ENCODE measurements at regions not wholly inside any gene's neighbourhood (a gene's known extent, or its start where the extent isn't known, plus 50 kb on each side); places are given as distances from the start of the nearest gene placed in this dataset.
"Not testable (repeated sequence)": the region's sequence is repeated elsewhere in the genome, so short reads cannot be mapped to it uniquely, and the experiment has no call there.

DNA sequence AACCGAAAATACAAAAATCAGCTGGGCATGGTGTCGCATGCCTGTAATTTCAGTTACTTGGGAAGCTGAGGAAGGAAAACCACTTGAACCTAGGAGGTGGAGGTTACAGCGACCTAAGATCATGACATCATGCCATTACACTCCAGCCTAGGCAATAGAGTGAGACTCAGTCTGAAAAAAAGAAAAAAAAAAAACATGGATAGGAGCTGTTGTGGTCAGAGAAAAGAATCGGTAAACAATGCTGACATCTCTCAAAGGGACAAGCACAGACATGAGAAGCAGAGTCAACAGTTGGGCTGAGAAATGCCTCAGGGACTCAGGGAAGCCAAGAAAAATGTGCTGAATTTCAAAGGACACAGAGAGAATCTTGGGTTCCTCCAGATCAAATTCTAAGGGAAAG lies 236.9 kb upstream of the USP9Y start:
- no peak for DNase-seq

DNA sequence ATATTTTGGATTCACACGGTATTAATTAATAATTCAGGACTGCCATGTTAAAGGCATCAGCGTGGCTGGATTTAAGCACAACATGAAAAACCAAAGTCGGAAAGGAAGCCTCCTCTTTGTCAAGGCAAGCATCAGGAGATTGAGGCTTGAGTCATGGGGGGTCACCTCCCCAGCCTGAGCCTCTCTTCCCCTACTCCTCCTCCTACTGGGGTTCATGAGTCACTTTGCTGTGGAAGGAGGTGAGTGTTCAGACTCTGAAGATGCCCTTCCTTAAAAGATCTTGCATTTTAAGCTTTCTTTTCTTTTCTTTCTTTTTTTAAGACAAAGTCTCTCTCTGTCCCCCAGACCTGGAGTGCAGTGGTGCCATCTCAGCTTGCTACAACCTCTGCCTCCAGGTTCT lies 235.3 kb upstream of the USP9Y start:
- no peak for DNase-seq

DNA sequence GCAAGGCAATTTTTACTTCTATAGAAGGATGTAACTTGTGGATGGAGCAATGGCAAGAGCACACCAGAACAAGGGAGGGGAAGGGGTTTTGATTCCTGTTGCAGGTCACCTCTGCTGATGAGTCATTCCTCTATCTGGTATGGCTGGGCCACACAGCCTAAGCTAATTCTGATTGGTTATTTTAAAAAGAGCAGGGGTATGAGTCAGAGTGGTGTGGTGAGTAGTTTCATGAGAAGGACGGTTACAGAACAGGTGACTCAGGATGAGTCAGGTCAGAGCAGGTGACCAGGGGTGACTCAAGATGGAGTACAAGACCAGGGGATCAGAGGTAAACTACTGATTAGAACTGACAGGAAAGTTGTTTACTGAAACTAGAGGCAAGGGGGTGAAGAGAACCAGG lies 231.9 kb upstream of the USP9Y start:
- DNase-seq = no peak

DNA sequence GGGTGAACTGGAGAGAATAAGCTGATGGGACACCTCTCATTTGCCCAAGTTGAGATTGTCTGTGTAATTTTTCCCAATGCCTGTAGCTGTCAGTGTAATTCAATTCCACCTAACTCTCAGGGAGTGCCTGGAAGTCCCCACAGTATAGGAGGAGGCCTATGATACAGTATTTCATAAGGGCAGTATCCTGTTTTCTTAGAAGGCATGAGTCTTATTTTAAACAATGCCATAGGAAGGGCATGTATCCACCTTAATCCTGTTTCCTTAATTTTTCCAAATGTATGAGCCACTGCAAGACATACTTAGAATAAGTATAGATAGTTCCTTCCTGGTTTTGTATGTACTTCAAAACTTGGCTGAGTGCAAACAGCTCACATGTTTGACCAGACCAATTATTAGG lies 226.6 kb upstream of the USP9Y start:
- DNase-seq = no peak

DNA sequence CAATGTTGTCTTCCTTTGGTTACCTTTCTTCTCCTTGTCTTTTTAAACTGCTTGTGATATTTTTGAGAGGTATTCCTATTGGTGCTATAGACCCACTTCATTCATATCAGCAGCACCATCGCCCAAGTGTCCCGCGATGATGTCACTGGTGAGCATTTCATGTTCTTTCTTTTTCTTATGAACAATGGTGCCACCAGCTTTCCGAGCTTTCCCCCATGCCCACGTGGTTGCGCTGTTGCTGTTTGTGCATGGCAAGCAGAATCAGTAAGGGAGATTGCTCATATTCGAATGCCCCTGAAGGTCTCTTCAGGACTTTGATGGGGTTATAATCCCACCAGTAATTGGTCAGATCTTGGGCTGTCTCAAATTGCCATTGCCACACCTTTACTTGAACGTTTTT lies 221.6 kb upstream of the USP9Y start:
- peak in 1 of 2 donors; percentile 16 for DNase-seq

DNA sequence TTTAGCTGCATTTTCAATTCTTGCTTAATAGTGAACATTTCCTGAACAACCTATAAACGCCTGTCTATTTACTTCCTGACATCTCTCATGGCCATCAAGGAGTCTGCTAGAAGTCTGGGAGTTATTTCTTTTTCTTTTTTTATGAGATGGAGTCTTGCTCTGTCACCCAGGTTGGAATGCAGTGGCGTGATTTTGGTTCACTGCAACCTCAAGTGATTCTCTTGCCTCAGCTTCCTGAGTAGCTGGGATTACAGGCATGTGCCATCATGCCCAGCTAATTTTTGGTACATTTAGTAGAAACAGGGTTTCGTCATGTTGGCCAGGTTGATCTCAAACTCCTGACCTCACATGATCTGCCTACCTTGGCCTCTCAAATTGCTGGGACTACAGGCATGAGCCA lies 217.6 kb upstream of the USP9Y start:
- no peak for DNase-seq

DNA sequence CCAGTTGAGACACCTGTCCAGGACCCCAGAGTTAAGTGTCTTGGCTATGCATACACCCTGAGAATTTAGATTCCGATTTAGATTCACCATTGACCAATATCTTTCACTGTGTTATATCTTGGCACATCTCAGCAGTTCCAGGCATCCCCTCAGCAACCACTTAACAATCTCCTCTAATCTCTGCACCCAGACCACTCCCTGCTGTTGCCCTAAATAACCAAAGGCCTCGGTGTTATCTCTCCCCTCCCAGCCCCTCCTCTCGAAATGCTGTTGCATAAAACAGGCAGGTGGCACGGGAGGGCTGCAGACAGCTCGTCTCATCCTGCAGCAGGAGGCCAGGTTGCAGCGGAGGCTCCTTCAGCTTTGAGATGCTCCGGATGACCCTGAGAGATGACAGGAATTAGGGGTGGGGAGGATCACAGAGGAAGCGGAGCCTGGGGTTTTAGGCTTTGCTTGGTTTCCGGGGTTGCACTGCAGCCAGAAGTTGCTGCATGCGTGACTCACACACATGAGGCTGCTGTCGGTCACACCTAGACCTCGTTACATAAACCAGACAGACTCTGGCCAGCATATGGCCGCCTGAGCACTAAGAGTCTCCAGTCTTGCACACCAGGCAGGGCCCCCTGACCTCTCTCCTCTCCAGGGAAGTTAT lies 210.3 kb upstream of the USP9Y start:
- no peak for DNase-seq

DNA sequence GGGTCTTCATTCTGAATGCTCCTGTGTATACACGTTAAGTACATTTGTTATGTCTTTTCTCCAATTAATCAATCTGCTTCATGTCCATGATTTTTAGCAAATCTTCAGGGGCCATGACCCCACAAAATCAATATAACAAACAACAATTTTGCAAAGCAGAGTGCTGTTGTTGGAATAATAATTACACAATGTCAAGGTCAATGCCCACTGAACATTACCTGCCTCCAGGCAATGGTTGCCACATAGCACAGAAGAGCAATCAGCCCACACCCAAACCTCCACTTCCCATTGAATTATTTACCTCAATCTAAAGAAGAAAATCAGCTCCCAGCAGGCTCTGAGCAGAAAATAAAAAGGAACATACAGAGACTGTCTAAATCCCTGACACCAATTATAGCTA lies 208.8 kb upstream of the USP9Y start:
- no peak for DNase-seq

DNA sequence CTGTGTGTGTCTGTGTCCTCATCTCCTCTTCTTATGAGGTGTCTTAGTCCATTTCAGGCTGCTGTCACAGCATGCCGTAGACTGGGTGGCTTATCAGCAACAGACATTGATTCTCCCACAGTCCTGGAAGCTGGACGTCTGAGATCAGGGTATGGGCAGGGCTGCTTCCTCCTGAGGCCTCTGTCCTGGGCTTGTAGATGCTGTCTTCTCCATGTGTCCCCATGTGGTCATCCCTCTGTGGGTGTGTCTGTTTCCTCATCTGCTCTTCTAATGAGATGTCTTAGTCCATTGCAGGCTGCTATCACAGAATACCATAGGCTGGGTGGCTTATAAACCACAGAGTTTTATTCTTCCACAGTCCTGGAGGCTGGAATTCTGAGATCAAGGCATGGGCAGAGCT lies 205.0 kb upstream of the USP9Y start:
- DNase-seq = no peak

DNA sequence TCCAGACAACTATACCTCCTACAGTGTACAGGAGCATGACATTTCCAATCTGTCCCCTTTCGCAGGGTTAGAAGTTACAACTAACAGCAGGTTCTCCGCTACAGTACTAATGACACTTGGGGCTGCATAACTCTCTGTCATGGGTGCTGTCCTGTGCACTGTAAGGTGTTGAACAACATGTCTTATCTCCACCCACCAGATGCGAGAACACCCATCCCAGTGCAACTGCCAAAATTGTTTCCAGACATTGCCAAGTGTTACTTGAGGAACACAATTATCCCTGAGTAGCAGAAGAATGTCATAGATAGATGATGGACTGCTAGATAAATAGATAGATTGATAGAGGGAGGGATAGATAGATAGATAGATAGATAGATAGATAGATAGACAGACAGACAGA lies 200.9 kb upstream of the USP9Y start:
- DNase-seq = no peak

DNA sequence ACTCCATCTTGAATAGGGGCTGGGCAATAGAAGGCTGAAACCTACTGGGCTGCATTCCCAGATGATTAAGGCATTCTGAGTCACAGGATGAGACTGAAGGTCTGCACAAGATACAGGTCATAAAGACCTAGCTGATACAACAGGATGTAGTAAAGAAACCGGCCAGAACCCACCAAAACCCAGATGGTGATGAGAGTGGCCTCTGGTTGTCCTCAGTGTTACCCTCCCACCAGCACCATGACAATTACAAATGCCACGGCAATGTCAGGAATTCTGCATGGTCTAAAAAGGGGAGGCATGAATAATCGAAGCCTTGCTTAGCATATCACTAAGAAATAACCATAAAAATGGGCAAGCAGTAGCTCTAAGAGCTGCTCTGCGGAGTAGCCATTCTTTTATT lies 197.0 kb upstream of the USP9Y start:
- not testable (repeated sequence) for DNase-seq

DNA sequence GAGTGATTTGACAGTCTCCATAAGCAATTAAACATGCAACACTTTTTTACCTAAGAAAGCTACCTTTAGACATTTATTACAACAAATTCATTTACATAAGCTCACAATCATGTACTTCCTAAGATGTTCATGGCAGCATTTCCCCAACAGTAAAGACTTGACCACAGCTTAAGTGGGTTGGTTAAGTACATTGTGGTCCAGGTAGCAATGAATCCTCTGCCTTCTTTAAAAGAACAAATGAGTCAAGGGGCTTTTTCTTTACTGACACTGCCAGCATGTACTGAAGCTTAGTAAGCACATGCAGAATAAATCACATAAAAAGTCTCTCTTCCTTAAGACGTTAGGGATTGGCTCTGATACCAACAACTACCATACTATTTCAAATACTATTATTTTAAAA lies 183.7 kb upstream of the USP9Y start:
- no peak for DNase-seq

DNA sequence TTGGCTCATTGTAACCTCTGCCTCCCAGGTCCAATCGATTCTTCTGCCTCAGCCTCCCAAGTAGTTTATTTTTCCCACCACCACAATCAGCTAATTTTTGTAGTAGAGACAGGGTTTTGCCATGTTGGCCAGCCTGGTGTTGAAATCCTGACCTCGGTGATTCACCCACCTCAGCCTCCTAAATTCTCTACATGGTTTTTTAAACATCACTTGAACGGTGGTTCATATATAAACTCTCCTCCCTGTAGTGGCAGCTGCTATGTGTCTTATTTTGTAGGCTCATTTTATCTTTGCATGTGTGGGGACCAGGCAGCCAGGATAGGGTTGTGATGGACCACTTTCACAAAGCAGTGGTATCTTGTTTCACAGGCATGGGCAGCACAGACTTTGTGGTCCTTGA lies 175.8 kb upstream of the USP9Y start:
- no peak for DNase-seq

DNA sequence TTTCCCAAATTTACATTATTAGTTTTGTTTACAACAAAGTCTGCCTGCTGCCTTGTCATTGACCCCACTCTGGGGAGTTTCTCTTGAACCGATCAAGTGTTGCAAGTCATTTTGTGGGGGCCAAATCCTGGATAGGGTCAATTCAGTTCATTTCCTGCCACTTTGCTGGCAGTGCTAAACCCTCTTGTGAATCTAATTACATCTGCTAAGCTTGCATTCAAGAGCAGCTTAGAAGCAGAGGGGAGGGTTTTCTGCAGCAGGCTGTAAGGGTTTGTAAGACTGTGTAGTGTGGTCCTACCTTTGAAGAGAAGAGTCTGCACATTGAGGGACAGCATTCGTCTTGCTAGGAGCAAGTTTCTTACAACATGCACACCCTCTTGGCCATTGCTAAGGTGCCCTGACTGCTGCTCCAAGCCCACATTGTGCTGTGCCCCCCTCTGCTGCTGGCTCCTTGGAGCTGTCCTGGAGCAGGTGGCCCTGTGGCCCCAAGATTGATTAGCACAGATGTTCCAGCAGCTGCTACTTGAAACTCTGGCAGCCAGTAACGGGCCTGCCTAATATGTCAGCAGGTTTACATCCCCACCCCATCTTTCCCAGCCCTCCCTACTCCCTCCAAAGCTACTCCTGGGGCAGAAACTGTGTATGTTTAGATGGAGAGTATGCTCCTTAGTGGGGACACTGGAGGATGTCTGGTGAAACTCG lies 174.5 kb upstream of the USP9Y start:
- DNase-seq = no peak

DNA sequence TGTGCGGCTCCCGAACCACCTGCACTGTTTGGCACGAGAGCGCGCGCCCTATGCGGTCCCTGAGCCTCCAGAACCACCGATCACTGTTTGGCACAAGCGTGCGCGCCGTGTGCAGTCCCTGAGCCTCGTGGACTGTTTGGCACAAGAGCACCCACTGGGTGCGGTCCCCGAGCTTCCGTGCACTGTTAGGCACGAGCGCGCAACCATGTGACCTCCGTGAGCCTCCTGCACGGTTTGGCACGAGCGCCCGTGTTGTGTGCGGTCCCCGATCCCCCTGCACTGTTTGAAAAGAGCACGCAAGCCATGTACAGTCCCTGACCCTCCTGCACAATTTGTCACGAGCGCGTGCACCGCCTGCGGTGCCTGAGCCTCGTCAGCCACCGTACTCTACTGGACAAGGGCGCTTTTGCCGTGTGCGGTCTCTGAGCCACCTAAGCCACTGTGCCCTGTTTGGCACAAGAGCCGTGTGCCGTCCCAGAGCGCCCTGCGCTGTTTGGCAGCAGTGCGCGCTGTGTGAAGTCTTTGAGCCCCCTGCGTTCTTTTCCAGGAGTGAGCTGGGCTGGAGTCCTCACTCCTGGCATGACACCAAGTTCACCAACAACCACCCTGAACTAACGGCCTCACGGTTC lies 163.7 kb upstream of the USP9Y start:
- DNase-seq = no peak

DNA sequence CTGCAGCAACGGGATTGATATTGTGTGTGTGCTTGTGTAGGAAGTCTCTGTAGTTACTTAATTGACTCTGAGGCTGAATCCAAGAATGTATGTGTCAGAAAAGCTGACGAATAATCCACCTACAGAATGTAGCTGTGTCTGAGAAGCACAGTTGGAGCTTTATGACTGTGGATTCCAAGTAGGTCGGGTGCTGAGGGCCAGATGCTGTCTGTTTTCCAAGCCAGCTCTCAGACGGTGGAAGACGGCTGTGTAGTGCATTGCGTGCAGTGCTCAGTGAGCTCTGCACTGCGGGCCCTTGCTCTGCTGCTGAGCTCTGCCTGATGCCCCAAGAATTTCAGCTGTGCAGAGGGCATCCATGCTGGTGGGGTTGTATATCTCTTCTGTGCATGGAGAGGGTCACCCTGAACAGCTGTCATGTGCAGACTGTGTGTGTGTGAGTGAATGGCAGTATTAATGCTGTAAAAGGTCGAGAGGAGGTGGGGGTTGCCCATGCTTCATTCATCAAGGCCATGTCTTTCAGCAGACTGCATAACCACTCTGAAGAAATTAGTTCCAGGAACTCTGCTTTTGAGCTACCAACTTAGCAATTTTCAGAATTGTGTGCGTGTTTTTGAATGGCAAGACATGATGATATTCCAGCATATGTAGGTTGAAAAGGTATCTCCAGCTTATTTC lies 154.1 kb upstream of the USP9Y start:
- DNase-seq = no peak

DNA sequence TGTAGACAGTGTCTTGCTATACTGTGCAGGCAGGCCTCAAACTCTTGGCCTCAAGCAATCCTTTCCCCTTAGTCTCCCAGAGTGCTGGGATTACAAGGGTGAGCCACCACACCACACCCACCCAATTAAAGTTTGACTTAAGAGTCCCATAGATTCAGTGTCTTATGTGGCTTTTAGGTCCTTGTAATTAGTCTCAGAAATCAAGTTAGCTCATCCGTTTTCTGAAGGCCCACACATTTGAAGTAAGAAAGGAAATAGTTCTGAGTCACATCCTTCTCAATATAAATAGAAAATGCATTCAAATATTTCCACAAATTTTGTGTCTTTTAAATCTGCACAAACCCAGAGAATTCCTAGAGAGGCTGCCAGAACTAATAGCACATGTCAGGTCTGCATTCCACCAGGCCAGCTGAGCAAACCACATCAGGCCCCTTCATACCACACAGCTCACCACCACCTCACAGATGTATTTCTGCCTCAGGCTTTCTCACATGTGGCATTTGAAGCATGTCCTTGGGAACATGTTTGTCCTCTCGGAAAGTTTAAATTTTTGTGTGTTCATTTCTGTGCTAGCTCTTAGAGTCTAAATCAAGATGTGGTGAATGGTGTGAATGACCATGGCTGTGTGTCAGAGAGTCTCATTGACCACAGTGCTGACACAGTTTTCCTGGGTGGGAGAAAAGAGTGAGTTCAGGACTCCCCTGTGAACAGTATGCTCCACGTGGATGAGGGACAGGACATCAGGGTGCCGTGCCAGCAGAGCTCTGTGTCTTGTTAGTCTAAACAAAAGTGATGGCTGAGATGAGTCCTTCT lies 148.4 kb upstream of the USP9Y start:
- no peak for DNase-seq

DNA sequence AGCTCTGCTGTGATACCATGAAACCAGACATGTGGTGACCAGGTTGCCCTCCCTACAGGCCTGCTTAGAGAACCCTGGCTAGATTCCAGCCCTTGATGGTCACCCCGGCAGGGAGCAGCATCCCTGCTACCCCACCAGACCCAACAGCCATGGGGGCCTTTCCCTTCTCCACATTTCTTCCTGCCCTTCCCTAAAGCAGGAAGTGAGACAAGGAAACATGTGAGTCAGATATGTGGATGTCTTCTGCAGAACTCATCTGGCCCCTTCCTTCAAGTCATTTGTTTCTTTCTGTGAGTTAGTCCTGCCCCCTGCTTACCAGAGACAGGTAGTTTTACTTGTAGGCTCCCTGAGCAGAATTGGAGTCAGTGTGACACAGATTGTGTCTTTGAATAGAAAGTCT lies 147.1 kb upstream of the USP9Y start:
- no peak for DNase-seq

DNA sequence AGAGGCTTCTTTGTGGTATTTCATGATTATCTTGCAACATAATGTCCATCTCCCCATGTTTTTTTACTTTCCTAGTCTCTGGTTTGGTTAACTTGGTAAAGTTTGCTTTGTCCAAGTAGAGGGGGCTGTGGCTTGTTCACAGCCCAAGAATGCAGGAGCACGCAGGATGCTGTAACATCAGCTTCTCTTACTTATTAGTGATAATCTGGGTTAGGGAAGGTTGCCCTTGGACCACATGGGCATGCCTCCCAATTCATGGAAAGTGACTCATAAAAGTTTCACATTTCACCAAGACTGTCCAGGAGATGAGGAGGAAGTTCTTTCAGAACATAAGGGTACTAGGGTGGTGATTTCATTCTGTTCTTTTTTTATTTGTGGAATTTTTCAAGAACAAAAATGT lies 146.0 kb upstream of the USP9Y start:
- DNase-seq = no peak

DNA sequence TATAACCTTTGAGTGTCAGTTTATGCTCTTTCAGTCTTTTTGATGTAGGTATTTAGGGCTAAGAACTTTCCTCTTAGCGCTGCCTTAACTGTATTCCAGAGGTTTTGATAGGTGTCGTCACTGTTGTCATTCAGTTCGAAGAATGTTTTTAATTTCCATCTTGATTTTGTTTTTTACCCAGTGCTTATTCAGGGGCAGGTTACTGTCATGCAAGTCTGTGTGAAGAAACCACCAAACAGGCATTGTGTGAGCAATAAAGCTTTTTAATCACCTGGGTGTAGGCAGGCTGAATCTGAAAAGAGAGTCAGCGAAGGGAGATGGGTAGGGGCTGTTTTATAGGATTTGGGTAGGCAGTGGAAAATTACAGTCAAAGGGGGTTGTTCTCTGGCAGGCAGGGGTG lies 142.0 kb upstream of the USP9Y start:
- no peak for DNase-seq

DNA sequence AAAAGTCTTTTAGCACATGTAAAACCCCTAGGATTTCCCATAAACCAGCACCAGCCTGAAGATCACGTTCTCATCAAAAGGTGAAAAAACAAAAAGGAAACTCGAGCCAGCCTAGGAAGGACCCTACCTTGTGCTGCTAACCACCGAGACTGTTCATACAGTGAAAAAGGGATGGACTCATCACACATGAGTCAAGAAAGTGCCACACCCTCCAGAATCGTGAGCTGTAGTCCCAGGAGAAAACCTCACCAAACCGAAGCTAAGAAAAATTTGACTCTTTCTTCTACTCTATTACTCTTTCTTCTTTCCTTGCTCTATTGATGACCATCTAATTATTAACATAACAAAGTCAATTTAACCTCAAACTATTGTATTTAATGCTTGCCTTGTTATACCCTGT lies 124.8 kb upstream of the USP9Y start:
- no peak for DNase-seq

DNA sequence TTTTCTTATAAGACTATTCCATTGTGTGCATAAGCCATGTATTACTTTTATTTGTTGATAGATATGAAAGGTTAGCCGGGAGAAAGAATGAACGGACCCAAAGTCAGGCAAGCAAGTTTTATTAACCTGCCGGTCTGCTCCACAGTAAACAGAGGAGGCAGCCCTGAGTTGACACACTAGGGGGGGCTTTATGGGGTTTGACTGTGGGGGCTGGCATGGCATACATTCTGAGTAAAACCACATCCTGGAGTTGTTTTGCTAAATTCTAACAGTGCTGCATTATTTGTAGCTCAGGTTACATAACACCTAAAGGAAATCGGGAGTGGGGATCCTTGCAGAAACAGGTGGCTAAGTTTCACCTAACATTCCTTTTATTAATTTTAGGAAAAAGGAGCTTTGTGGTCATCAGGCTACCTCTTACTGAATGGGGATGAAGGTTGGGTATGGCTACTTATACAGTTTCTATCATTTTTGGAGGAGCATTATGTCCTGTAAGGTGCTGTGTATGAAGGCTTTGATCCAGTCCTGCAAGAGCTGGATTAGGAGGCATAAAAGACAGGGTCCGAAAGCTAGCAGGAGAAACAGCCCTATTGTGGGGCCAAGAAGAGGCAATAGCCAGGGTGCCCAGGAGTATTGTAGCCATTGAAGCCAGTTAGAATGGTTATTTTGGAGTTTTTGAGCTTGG lies 107.4 kb upstream of the USP9Y start:
- no peak for DNase-seq

DNA sequence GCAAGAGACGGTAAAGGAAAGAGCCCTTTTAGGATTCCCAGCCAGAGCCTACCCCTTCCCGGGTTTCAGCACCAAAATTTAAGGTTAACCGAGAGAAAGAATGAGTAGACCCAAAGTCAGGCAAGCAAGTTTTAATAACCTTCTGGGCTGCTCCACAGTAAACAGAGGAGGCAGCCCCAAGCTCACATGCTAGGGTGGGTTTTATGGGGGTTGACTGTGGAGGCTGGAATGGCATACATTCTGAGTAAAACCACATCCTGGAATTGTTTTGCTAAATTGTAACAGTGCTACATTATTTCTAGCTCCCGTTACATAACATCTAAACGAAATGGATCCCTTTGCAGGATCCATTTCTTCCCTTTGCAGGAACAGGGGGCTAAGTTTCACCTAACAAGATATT lies 102.2 kb upstream of the USP9Y start:
- DNase-seq = no peak

All from activated CD4-positive, alpha-beta T cell treated with anti-CD3 and anti-CD28 coated beads for 4 hours (primary cell).